IMR-90 (cell line): ENCODE measurements at regions not wholly inside any gene's neighbourhood (a gene's known extent, or its start where the extent isn't known, plus 50 kb on each side); places are given as distances from the start of the nearest gene placed in this dataset.

Source experiments
- MXI1 ChIP-seq: IDR thresholded peaks from 2 replicates; pipeline ENCODE4 v1.6.1; 2012; ENCODE audit warnings: low read depth, mild to moderate bottlenecking, low read length, moderate library complexity, borderline replicate concordance
- POLR2A ChIP-seq: IDR thresholded peaks from 2 replicates; pipeline ENCODE4 v1.6.1; 2012; ENCODE audit warnings: mild to moderate bottlenecking, low read depth, low read length
- RAD21 ChIP-seq: IDR thresholded peaks from 2 replicates; pipeline ENCODE4 v1.6.1; 2012; ENCODE audit warnings: low read length, improper control_type of control experiment
- RCOR1 ChIP-seq: IDR thresholded peaks from 2 replicates; pipeline ENCODE4 v1.6.1; 2012; ENCODE audit warnings: mild to moderate bottlenecking, low read length, improper control_type of control experiment; ENCODE audit not compliant: insufficient replicate concordance
- TF ChIP-seq, protein P1 (sequence below): conservative IDR thresholded peaks from 2 replicates; pipeline ENCODE4 v1.5.1; 2012; ENCODE audit warnings: mild to moderate bottlenecking, low read depth, low read length, improper control_type of control experiment

DNA sequence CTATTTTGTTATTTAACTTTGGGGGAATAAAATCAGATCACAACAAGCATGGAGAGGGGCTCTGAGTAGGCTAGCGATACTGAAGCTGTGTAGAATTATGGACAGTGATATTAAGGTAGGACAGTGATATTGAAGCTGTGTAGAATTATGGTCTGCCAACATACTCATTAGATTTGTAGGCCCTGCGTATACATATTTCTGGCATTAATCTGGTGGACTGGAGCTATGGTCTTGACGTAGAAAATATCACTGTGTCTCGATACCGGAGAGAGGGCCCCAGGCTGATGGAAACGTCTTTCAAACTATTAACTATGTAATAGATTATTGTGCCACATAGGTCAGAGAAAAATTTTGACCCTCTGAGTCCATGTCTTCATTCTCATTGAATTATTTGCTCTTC, 511.4 kb downstream of the ADCYAP1 start:
- TF ChIP-seq, protein P1, sequence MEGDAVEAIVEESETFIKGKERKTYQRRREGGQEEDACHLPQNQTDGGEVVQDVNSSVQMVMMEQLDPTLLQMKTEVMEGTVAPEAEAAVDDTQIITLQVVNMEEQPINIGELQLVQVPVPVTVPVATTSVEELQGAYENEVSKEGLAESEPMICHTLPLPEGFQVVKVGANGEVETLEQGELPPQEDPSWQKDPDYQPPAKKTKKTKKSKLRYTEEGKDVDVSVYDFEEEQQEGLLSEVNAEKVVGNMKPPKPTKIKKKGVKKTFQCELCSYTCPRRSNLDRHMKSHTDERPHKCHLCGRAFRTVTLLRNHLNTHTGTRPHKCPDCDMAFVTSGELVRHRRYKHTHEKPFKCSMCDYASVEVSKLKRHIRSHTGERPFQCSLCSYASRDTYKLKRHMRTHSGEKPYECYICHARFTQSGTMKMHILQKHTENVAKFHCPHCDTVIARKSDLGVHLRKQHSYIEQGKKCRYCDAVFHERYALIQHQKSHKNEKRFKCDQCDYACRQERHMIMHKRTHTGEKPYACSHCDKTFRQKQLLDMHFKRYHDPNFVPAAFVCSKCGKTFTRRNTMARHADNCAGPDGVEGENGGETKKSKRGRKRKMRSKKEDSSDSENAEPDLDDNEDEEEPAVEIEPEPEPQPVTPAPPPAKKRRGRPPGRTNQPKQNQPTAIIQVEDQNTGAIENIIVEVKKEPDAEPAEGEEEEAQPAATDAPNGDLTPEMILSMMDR = no peak
- no peak for TF ChIP-seq RAD21
- no peak for TF ChIP-seq RCOR1
- no peak for TF ChIP-seq MXI1
- no peak for TF ChIP-seq POLR2A
